GM19452 (cell line): ENCODE measurements at regions not wholly inside any gene's neighbourhood (a gene's known extent, or its start where the extent isn't known, plus 50 kb on each side); places are given as distances from the start of the nearest gene placed in this dataset.
"Not testable (repeated sequence)": the region's sequence is repeated elsewhere in the genome, so short reads cannot be mapped to it uniquely, and the experiment has no call there.

Experiments used
- ATAC-seq: cut with Tn5 transposase; IDR thresholded peaks from one replicate; pipeline ENCODE4 v1.9.1; 2021; ENCODE audit not compliant: unreplicated experiment

DNA sequence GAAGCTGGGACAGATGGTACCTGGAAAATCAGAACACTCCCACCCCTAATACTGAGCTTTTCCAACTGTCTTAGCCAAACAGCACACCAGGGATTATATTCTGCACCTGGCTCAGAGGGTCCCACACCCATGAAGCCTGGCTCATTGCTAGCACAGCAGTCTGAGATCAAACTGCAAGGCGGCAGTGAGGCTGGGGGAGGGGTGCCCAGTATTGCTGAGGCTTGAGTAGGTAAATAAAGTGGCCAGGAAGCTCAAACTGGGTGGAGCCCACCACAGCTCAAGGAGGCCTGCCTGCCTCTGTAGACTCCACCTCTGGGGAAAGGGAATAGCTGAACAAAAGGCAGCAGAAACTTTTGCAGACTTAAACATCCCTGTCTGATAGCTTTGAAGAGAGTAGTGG, 403.3 kb downstream of the MBD2 start:
- not testable (repeated sequence) for ATAC-seq

GRCh38 chr18:53819671-53820070, 404.8 kb downstream of the MBD2 start:
- no peak for ATAC-seq

- ATAC-seq, result no peak
Measured at GRCh38 chr18:53819174-53819573, 405.3 kb downstream of the MBD2 start.

DNA sequence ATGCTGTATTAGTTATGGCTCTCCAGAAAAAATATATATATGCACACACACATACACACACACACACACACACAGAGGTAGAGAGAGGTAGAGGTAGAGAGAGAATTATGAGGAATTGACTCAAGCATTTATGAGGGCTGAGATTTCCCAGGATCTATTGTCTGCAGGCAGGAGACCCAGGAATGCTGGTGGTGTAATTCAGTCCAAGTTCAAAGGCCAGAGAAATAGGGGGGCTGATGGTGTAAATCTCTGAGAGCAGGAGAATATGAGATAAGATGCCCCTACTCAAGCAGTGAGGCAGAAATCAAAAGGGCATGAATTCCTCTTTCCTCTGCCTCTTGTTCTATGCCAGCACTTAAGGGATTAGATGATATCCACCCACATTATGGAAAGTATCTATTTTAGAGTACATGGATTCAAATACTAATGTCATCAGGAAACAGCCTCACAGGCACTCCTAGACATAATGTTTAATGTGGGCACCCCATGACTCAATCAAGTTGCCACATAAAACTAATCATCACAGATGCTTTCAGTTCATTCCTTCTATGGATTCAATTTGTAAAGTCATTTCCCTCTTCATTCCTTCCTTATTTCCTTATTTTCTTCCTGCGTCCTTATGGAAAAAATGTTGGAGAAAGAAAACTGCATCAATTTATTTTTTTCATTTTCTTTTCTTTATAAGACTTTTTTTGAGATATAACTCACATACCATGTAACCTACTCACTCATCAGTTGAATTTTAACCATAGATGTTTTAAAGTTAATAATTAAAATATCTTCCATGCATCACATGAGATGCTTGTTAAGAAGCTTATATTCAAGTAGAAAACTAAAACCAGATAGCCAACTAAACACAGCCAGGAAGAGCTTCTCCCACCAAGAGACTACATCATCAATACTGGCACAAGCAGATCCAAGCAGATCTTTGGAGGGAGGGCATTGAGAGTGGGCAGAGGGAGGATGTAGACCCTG, 406.2 kb downstream of the MBD2 start:
- ATAC-seq, result no peak

- ATAC-seq, result no peak
Measured at GRCh38 chr18:53800171-53800570, 424.3 kb downstream of the MBD2 start.

DNA sequence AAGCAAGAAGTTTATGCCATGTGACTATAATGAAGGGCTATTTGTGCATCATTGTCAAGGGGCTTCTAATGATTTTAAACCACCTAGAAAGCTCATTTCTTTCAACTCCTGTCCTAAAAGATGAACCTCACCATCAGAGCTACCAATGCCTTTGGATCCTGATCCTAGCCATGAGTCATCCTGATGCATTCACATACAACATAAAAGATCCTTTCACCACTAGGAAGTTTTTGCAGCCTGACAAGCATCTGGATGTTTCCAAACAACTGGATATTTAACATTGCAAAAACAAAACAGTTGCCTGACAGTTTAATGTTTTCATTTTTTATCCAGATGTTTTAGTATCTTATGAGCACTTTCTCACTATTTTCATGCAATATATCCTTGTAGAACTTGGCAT, 425.3 kb downstream of the MBD2 start:
- no peak for ATAC-seq

DNA sequence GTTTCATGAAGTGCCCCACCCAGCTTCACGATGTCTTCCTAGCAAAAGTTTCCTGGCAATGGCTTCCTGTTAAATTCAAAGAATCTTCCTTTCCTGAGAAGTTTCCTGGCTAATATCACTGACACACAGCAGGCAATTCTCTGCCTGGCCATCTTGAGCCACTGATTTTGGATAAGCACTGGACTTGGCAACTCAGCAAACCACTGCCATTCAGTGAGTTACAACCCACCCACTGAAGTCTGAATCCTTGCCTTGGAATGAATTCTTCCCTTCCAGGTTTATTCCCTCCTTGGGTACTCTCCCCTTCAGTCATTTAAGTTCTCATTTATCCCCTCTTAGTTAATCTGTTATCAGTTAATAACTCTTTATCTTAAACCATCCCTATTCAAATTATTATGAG, 426.0 kb downstream of the MBD2 start:
- no peak for ATAC-seq

- ATAC-seq, result no peak
Measured at GRCh38 chr18:53797998-53798495, 426.4 kb downstream of the MBD2 start.

GRCh38 chr18:53796040-53796729, 428.3 kb downstream of the MBD2 start:
- peak; percentile 68 for ATAC-seq

GRCh38 chr18:53795610-53796009, 428.9 kb downstream of the MBD2 start:
- ATAC-seq, result peak; percentile 18

- no peak for ATAC-seq
Measured at GRCh38 chr18:53795061-53795460, 429.4 kb downstream of the MBD2 start.

GRCh38 chr18:53792762-53793161, 431.7 kb downstream of the MBD2 start:
- ATAC-seq, result no peak

GRCh38 chr18:53790786-53791185, 433.7 kb downstream of the MBD2 start:
- no peak for ATAC-seq

- ATAC-seq, result no peak
Measured at GRCh38 chr18:53789376-53790247, 434.9 kb downstream of the MBD2 start.

GRCh38 chr18:53785811-53786210, 438.7 kb downstream of the MBD2 start:
- no peak for ATAC-seq

GRCh38 chr18:53784253-53784652, 440.2 kb downstream of the MBD2 start:
- no peak for ATAC-seq

DNA sequence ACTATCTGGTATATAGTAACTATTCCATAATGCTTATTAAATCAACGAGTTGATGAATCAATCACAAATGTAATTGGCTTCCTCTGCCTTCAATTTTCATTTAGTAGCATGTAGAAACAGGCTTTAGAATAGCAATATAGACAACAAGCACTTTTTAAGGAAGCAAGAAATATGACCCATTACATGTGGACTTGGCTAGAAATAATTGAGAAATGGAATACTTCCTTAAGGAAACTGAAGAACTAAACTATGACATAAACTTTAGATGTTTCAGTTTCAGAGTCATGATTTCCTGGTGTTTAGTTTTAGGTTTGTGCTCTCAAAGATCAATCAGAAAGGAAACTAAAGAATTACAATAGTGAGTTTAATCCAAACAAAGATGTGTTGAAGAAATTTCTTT, 443.8 kb downstream of the MBD2 start:
- ATAC-seq, result no peak

- ATAC-seq, result no peak
Measured at GRCh38 chr18:53772293-53772692, 452.2 kb downstream of the MBD2 start.

GRCh38 chr18:53771664-53772063, 452.8 kb downstream of the MBD2 start:
- ATAC-seq, result no peak

GRCh38 chr18:53765211-53765610, 459.3 kb downstream of the MBD2 start:
- no peak for ATAC-seq

- no peak for ATAC-seq
Measured at GRCh38 chr18:53764086-53764485, 460.4 kb downstream of the MBD2 start.
